ENCODE measurements at regions not wholly inside any gene's neighbourhood (a gene's known extent, or its start where the extent isn't known, plus 50 kb on each side); places are given as distances from the start of the nearest gene placed in this dataset.
A peak's percentile ranks its signal among the peaks of the same experiment; 100 is the strongest.

DNA sequence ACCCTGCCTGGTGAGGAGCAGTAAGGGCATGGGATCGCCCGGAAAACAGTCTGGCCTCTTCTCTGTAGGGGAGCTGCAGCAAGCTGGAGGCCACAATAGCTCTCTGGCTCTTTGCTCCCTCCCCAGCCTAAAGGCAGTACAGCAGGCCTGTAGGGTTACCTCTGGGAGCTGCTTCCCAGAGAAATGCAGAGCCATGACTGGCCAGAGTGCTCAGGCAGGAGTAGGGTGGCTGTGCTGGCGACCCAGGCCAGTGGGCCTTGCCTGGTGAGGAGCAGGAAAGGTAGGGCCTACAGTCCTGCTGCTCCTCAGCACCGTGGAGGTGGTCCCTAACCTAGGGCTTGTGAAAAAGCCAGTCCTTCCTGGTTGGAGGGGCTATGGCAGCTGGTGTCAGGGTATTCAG lies 129.9 kb upstream of the CHD6 start:
- H2AFZ ChIP-seq (ENCODE audit: low read length) = no peak overlapping the region
- H3K79me2 ChIP-seq (ENCODE audit: low read length) = no peaks in the 10 kb centered on the region
- no peaks in the 10 kb centered on the region for H3K9me3 ChIP-seq (replicated peaks; ENCODE audit: insufficient read depth, low read length)
- no peaks in the 10 kb centered on the region for H3F3A ChIP-seq (ENCODE audit: insufficient read depth, low read length)
- no peaks in the 10 kb centered on the region for H3K27me3 ChIP-seq (replicated peaks; ENCODE audit: insufficient read depth, low read length)
- H3K4me3 ChIP-seq (ENCODE audit: low read length) = no peak overlapping the region
- no peak for DNase-seq
- H3K4me1 ChIP-seq (ENCODE audit: low read length) = no peaks in the 10 kb centered on the region
- no peaks in the 10 kb centered on the region for H3K36me3 ChIP-seq (replicated peaks; ENCODE audit: insufficient read depth, low read length)
- no peaks in the 10 kb centered on the region for H4K20me1 ChIP-seq (ENCODE audit: insufficient read depth, low read length)
- TF ChIP-seq, protein P1, sequence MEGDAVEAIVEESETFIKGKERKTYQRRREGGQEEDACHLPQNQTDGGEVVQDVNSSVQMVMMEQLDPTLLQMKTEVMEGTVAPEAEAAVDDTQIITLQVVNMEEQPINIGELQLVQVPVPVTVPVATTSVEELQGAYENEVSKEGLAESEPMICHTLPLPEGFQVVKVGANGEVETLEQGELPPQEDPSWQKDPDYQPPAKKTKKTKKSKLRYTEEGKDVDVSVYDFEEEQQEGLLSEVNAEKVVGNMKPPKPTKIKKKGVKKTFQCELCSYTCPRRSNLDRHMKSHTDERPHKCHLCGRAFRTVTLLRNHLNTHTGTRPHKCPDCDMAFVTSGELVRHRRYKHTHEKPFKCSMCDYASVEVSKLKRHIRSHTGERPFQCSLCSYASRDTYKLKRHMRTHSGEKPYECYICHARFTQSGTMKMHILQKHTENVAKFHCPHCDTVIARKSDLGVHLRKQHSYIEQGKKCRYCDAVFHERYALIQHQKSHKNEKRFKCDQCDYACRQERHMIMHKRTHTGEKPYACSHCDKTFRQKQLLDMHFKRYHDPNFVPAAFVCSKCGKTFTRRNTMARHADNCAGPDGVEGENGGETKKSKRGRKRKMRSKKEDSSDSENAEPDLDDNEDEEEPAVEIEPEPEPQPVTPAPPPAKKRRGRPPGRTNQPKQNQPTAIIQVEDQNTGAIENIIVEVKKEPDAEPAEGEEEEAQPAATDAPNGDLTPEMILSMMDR (IDR thresholded peaks at IDR 0.05; ENCODE audit: low read length) = no peak
- TF ChIP-seq EZH2 (optimal IDR thresholded peaks at IDR 0.05; ENCODE audit: low read depth, low read length) = no peak
- TF ChIP-seq EZH2phosphoT487 (IDR thresholded peaks at IDR 0.05; ENCODE audit: low read length) = no peak
- H3K27ac ChIP-seq (ENCODE audit: low read length) = no peak overlapping the region
- H3K9me2 ChIP-seq (replicated peaks; ENCODE audit: insufficient read depth, low read length) = no peaks in the 10 kb centered on the region
- no peak overlapping the region for H3K4me2 ChIP-seq (ENCODE audit: low read depth, low read length)
- H3K9ac ChIP-seq (ENCODE audit: low read length) = no peak overlapping the region

DNA sequence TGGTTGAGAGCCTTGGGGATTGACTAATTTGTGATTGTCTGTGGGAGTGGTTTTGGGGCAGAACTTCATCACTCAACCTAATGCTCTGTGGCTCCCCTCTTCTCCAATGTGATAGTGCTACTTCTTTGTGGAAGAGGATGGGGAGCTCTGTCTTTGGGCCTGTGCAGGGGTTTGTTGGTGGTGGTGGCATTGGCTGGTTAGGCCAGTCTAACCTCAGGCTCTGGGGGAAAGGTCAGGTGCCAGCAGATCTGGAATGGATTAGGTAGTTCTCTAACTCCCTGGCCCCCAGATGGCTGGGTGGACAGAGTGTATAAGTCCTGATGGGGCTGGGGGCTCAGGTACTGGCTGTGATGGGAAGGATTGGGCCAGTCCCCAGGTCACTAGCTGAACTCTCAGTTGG lies 129.0 kb upstream of the CHD6 start:
- Histone ChIP-seq H3K79me2 (ENCODE audit: low read length) (no peaks in the 10 kb centered on the region), H3K4me3 (ENCODE audit: low read length) (no peak overlapping the region), H3K9ac (ENCODE audit: low read length) (no peak overlapping the region), H3K27ac (ENCODE audit: low read length) (no peak overlapping the region), H3K4me1 (ENCODE audit: low read length) (no peaks in the 10 kb centered on the region), H4K20me1 (ENCODE audit: insufficient read depth, low read length) (no peaks in the 10 kb centered on the region), H3K9me3 (replicated peaks; ENCODE audit: insufficient read depth, low read length) (no peaks in the 10 kb centered on the region), H3F3A (ENCODE audit: insufficient read depth, low read length) (no peaks in the 10 kb centered on the region), H3K4me2 (ENCODE audit: low read depth, low read length) (no peak overlapping the region), H3K9me2 (replicated peaks; ENCODE audit: insufficient read depth, low read length) (no peaks in the 10 kb centered on the region), H3K27me3 (replicated peaks; ENCODE audit: insufficient read depth, low read length) (no peaks in the 10 kb centered on the region), H3K36me3 (replicated peaks; ENCODE audit: insufficient read depth, low read length) (no peaks in the 10 kb centered on the region), H2AFZ (ENCODE audit: low read length) (no peak overlapping the region)
- no peak for DNase-seq
- TF ChIP-seq, protein P1 (IDR thresholded peaks at IDR 0.05; ENCODE audit: low read length) = no peak
- TF ChIP-seq EZH2phosphoT487 (IDR thresholded peaks at IDR 0.05; ENCODE audit: low read length) (no peak), EZH2 (optimal IDR thresholded peaks at IDR 0.05; ENCODE audit: low read depth, low read length) (no peak)

- no peak overlapping the region for H2AFZ ChIP-seq (ENCODE audit: low read length)
- H3K9me3 ChIP-seq (replicated peaks; ENCODE audit: insufficient read depth, low read length) = no peaks in the 10 kb centered on the region
- H4K20me1 ChIP-seq (ENCODE audit: insufficient read depth, low read length) = no peaks in the 10 kb centered on the region
- H3K4me3 ChIP-seq (ENCODE audit: low read length) = no peak overlapping the region
- no peak for TF ChIP-seq EZH2 (optimal IDR thresholded peaks at IDR 0.05; ENCODE audit: low read depth, low read length)
- TF ChIP-seq EZH2phosphoT487 (IDR thresholded peaks at IDR 0.05; ENCODE audit: low read length) = no peak
- TF ChIP-seq, protein P1 (IDR thresholded peaks at IDR 0.05; ENCODE audit: low read length) = 0 out of 2 replicates have a peak, but pooled peaks have one; percentile 11
- no peak overlapping the region for H3K27ac ChIP-seq (ENCODE audit: low read length)
- no peak overlapping the region for H3K9ac ChIP-seq (ENCODE audit: low read length)
- no peaks in the 10 kb centered on the region for H3K36me3 ChIP-seq (replicated peaks; ENCODE audit: insufficient read depth, low read length)
- no peaks in the 10 kb centered on the region for H3K9me2 ChIP-seq (replicated peaks; ENCODE audit: insufficient read depth, low read length)
- no peaks in the 10 kb centered on the region for H3F3A ChIP-seq (ENCODE audit: insufficient read depth, low read length)
- no peak overlapping the region for H3K4me2 ChIP-seq (ENCODE audit: low read depth, low read length)
- H3K27me3 ChIP-seq (replicated peaks; ENCODE audit: insufficient read depth, low read length) = no peaks in the 10 kb centered on the region
- DNase-seq = no peak
- H3K79me2 ChIP-seq (ENCODE audit: low read length) = no peaks in the 10 kb centered on the region
- H3K4me1 ChIP-seq (ENCODE audit: low read length) = no peaks in the 10 kb centered on the region
These were observed 128.5 kb upstream of the CHD6 start for GRCh38 chr20:41746635-41747034.
